HepG2 (cell line): ENCODE measurements at regions not wholly inside any gene's neighbourhood (a gene's known extent, or its start where the extent isn't known, plus 50 kb on each side); places are given as distances from the start of the nearest gene placed in this dataset.

ENCODE experiments used
- ATAC-seq: fragments of 200-7000 bp; cut with Tn5 transposase; 3 replicates; pipeline ENCODE4 v1.9.1; 2020; ENCODE audit warnings: mild to moderate bottlenecking, moderate library complexity
- BruUV-seq: library from RNA; stranded (reverse); fragments of 400-500 nt; replicated peaks from 2 replicates; lab custom pipeline; 2021; lab: Mats Ljungman, UMichigan
- CTCF ChIA-PET: fragments of 300-600 bp; formaldehyde crosslinking; extraction: SDS; loops from one replicate; lab custom pipeline; 2021; ENCODE audit warnings: low total read pairs, inconsistent platforms, low intra/inter-chr PET ratio; lab: Yijun Ruan, JAX
- POLR2A ChIA-PET: fragments of 350-600 bp; sonication (Branson Sonifier 250); formaldehyde crosslinking; loops from one replicate; lab custom pipeline; 2020; ENCODE audit warnings: antibody characterized with exemption, inconsistent platforms; lab: Yijun Ruan, JAX
- DNase-seq: peaks from one replicate; pipeline ENCODE4 v3.0.0-alpha.2; 2015; ENCODE audit warnings: low spot score
- FAIRE-seq: peaks from 3 replicates; lab custom pipeline; 2011; peaks lifted over from hg19 to GRCh38; lab: Jason Lieb, UNC
- H2AFZ ChIP-seq: one replicate; pipeline ENCODE4 v1.6.1; 2011; ENCODE audit warnings: low read length, inconsistent platforms
- H3K27ac ChIP-seq: fragments of 300-600 bp; 3 replicates; pipeline ENCODE4 v1.8.0; 2011; ENCODE audit warnings: mixed run types, mild to moderate bottlenecking, mixed read lengths, low read length, inconsistent platforms; ENCODE audit not compliant: insufficient read depth; ENCODE audit errors: extremely low read length
- H3K27me3 ChIP-seq, 2 experiments: fragments of 200-600 bp in 1 of 2; 2 replicates in 1 of 2; 3 replicates in 1 of 2; pipeline versions ENCODE4 v1.6.0 to v1.8.0; 2011; ENCODE audit warnings: low read length in 2 of 2, mild to moderate bottlenecking in 2 of 2, moderate library complexity in 2 of 2, inconsistent platforms in 1 of 2; ENCODE audit not compliant: insufficient read depth in 2 of 2, control insufficient read depth in 1 of 2
- H3K36me3 ChIP-seq, 2 experiments: fragments of 200-600 bp in 1 of 2; replicated peaks in 1 of 2; 2 replicates in 1 of 2; 3 replicates in 1 of 2; pipeline versions ENCODE4 v1.5.1 to v1.8.0; 2011; ENCODE audit warnings: low read length in 2 of 2, inconsistent platforms in 1 of 2; ENCODE audit not compliant: insufficient read depth in 2 of 2, control insufficient read depth in 1 of 2
- H3K4me1 ChIP-seq: 2 replicates; pipeline ENCODE4 v1.5.1; 2012; ENCODE audit warnings: low read length, inconsistent platforms; ENCODE audit not compliant: insufficient read depth
- H3K4me2 ChIP-seq: 2 replicates; pipeline ENCODE4 v1.6.0; 2011; ENCODE audit warnings: low read depth, low read length, inconsistent platforms
- H3K4me3 ChIP-seq, 3 experiments: fragments of 200-600 bp in 1 of 3; sonication (generic), shearing (Covaris generic) in 1 of 3; replicated peaks in 1 of 3; 2 replicates each; pipeline ENCODE4 v1.5.1; 2011 to 2016; ENCODE audit warnings: low read length in 3 of 3, inconsistent platforms in 2 of 3, low read depth in 2 of 3, mild to moderate bottlenecking in 2 of 3, control low read depth in 1 of 3, mixed read lengths in 1 of 3; ENCODE audit not compliant: insufficient read depth in 1 of 3
- H3K79me2 ChIP-seq: one replicate; pipeline ENCODE4 v1.6.1; 2011; ENCODE audit warnings: low read length, inconsistent platforms; ENCODE audit not compliant: insufficient read depth
- H3K9ac ChIP-seq: 2 replicates; pipeline ENCODE4 v1.6.0; 2011; ENCODE audit warnings: mild to moderate bottlenecking, low read depth, low read length, inconsistent platforms; ENCODE audit not compliant: insufficient read depth
- H3K9me3 ChIP-seq: 2 replicates; pipeline ENCODE4 v1.5.1; 2012; ENCODE audit warnings: mild to moderate bottlenecking, low read length
- H4K20me1 ChIP-seq: 2 replicates; pipeline ENCODE4 v1.6.0; 2011; ENCODE audit warnings: inconsistent platforms, mild to moderate bottlenecking, low read length, moderate library complexity; ENCODE audit not compliant: insufficient read depth
- CEBPB ChIP-seq: IDR thresholded peaks from 2 replicates; pipeline ENCODE4 v1.6.1; 2011; ENCODE audit warnings: low read depth, low read length, improper control_type of control experiment, borderline replicate concordance
- MAF1 ChIP-seq: sonication (generic); formaldehyde crosslinking; IDR thresholded peaks from 2 replicates; pipeline ENCODE4 v1.5.0; 2020; ENCODE audit warnings: missing genetic modification reagents, borderline replicate concordance
- MTF1 ChIP-seq: sonication (generic); formaldehyde crosslinking; IDR thresholded peaks from 2 replicates; pipeline ENCODE4 v1.5.0; 2020; ENCODE audit warnings: missing genetic modification reagents
- YEATS2 ChIP-seq: sonication (generic); formaldehyde crosslinking; IDR thresholded peaks from 2 replicates; pipeline ENCODE4 v1.4.0; 2020; ENCODE audit warnings: missing genetic modification reagents, borderline replicate concordance
- ZNF251 ChIP-seq: sonication (generic); formaldehyde crosslinking; IDR thresholded peaks from 2 replicates; pipeline ENCODE4 v1.9.0; 2021; ENCODE audit warnings: mild to moderate bottlenecking, missing genetic modification reagents
- ZNF546 ChIP-seq: sonication (generic); formaldehyde crosslinking; conservative IDR thresholded peaks from 2 replicates; pipeline ENCODE4 v1.8.1; 2023; ENCODE audit warnings: mild to moderate bottlenecking, missing genetic modification reagents
- ZZZ3 ChIP-seq: sonication (generic); formaldehyde crosslinking; IDR thresholded peaks from 2 replicates; pipeline ENCODE4 v1.4.0; 2020; ENCODE audit warnings: missing genetic modification reagents, mild to moderate bottlenecking, borderline replicate concordance
- WGBS: methylation state at CpG from one replicate; pipeline ENCODE4 v1.1.6; 2017; ENCODE audit warnings: low lambda C conversion rate; 5-methylcytosine and 5-hydroxymethylcytosine counted together
- in situ Hi-C: cut with HindIII; loops from 2 replicates; pipeline ENCODE4 v1.10.0; 2017; ENCODE audit warnings: low pct_unique_long_range_greater_than_20kb; ENCODE audit not compliant: extremely low pct_ligation_motif_present
- intact Hi-C: fragments of 100-400 bp; cut with micrococcal nuclease; formaldehyde crosslinking; loops from one replicate; pipeline ENCODE4 v1.10.0; 2022; ENCODE audit not compliant: unreplicated experiment

GRCh38 chr6:112649853-112650252, 302.7 kb downstream of the RFPL4B start:
- no peaks in the 10 kb centered on the region for H3K4me1 ChIP-seq
- CTCF ChIA-PET, result no interaction called here
- in situ Hi-C loops, result no loop called here

GRCh38 chr6:112651239-112651638, 304.1 kb downstream of the RFPL4B start:
- H3K27ac ChIP-seq, result no peak overlapping the region
- DNase-seq (no peak), ATAC-seq (no peak), FAIRE-seq (no peak)
- ChIA-PET CTCF (no interaction called here), POLR2A (no interaction called here)
- under 1% methylated on average over 4 of the region's 4 CpGs for WGBS
- TF ChIP-seq CEBPB, result no peak
- TF ChIP-seq YEATS2, result no peak
- TF ChIP-seq MAF1, result no peak
- no peak for TF ChIP-seq ZZZ3 (CRISPR knock-in tag)
- TF ChIP-seq MTF1, result no peak
- no peaks in the 10 kb centered on the region for H3K9me3 ChIP-seq
- no peak overlapping the region for H3K4me2 ChIP-seq
- H4K20me1 ChIP-seq, result no peaks in the 10 kb centered on the region
- no peak overlapping the region for H3K4me3 ChIP-seq
- no peak overlapping the region for H2AFZ ChIP-seq
- H3K36me3 ChIP-seq, result no peaks in the 10 kb centered on the region
- H3K27me3 ChIP-seq, result no peaks in the 10 kb centered on the region
- no TSS peak for BruUV-seq
- no peak overlapping the region for H3K9ac ChIP-seq
- in situ Hi-C loops (no loop called here), intact Hi-C loops (no loop called here)
- H3K79me2 ChIP-seq, result no peaks in the 10 kb centered on the region
- H3K4me1 ChIP-seq, result no peaks in the 10 kb centered on the region

More at GRCh38 chr6:112649853-112650252, 302.7 kb downstream of the RFPL4B start:
- H2AFZ ChIP-seq, result no peak overlapping the region
- POLR2A ChIA-PET, result no interaction called here
- no peaks in the 10 kb centered on the region for H3K79me2 ChIP-seq
- no peaks in the 10 kb centered on the region for H3K27me3 ChIP-seq
- no peak overlapping the region for H3K4me2 ChIP-seq
- DNase-seq, result no peak
- no peaks in the 10 kb centered on the region for H4K20me1 ChIP-seq
- no TSS peak for BruUV-seq
- no peaks in the 10 kb centered on the region for H3K36me3 ChIP-seq
- no peak overlapping the region for H3K4me3 ChIP-seq
- intact Hi-C loops, result no loop called here
- no peak for FAIRE-seq
- ATAC-seq, result no peak
- H3K27ac ChIP-seq, result no peak overlapping the region
- WGBS, result 2% methylated on average over 2 of the region's 2 CpGs
- TF ChIP-seq ZNF546 (CRISPR knock-in tag) (no peak), ZNF251 (CRISPR knock-in tag) (no peak)
- H3K9ac ChIP-seq, result no peak overlapping the region
- H3K9me3 ChIP-seq, result no peaks in the 10 kb centered on the region
